ENCODE measurements at regions not wholly inside any gene's neighbourhood (a gene's known extent, or its start where the extent isn't known, plus 50 kb on each side); places are given as distances from the start of the nearest gene placed in this dataset.

- Mint-ChIP-seq H3K4me3 (no peak overlapping the region), H3K27me3 (ENCODE audit: insufficient read depth) (no peaks in the 10 kb centered on the region), H3K36me3 (ENCODE audit: low read depth) (no peaks in the 10 kb centered on the region), H3K4me1 (peaks cover 3% of the 10 kb centered on the region), H3K27ac (no peak overlapping the region), H3K9me3 (peaks cover 4% of the 10 kb centered on the region)
- WGBS, 2 experiments (ENCODE audit: insufficient coverage in 1 of 2, insufficient read length in 1 of 2): 90 to 95% methylated on average over 14 of the region's 14 CpGs
- Histone ChIP-seq H3K9ac (ENCODE audit: extremely low read depth, low read length, poor library complexity, severe bottlenecking) (no peak overlapping the region), H3K36me3 (ENCODE audit: control insufficient read depth, insufficient read depth, low read length) (no peaks in the 10 kb centered on the region), H3K27ac (ENCODE audit: low read depth, low read length) (no peak overlapping the region), H3K9me3 (ENCODE audit: control insufficient read depth, low read length) (no peaks in the 10 kb centered on the region), H3K4me1 (ENCODE audit: control insufficient read depth, insufficient read depth, low read length) (no peaks in the 10 kb centered on the region), H3K4me3 (ENCODE audit: low read length) (no peak overlapping the region), H3K27me3 (ENCODE audit: control insufficient read depth, insufficient read depth, low read length, poor library complexity, severe bottlenecking) (no peaks in the 10 kb centered on the region)
- TF ChIP-seq CTCF (conservative IDR thresholded peaks at IDR 0.05): no peak
- DNase-seq: no peak
Measured at GRCh38 chr1:81596341-81596740, 204.4 kb upstream of the ADGRL2 start.

DNA sequence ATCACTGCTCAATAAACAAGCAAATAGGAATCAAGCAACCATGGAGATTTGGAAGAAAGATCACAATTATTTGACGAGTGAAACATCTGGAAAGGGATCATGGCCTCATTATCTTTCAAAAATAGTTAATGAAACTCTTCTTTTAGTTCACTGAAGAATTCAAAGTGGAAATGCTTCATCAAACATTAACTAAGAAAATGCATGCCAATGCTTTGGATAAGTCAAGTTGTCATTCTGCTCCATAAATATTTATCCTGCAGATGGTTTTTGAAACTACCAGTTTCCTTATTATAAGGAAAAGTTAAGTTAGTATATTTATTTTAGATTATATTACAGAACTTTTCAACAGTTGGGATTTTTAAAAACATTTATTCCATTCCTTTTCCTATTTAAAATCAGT is 206.5 kb upstream of the ADGRL2 start:
- 82 to 100% methylated on average over 1 of the region's 1 CpG for WGBS, 2 experiments (ENCODE audit: insufficient coverage in 1 of 2, insufficient read length in 1 of 2)
- no peak for DNase-seq
- no peak overlapping the region for H3K4me3 Mint-ChIP-seq
- peaks cover 3% of the 10 kb centered on the region for H3K4me1 Mint-ChIP-seq
- no peak overlapping the region for H3K9ac ChIP-seq (ENCODE audit: extremely low read depth, low read length, poor library complexity, severe bottlenecking)
- no peak for TF ChIP-seq CTCF (conservative IDR thresholded peaks at IDR 0.05)
- H3K4me3 ChIP-seq (ENCODE audit: low read length): no peak overlapping the region
- no peaks in the 10 kb centered on the region for H3K9me3 ChIP-seq (ENCODE audit: control insufficient read depth, low read length)
- H3K27me3 ChIP-seq (ENCODE audit: control insufficient read depth, insufficient read depth, low read length, poor library complexity, severe bottlenecking): no peaks in the 10 kb centered on the region
- H3K36me3 Mint-ChIP-seq (ENCODE audit: low read depth): no peaks in the 10 kb centered on the region
- H3K9me3 Mint-ChIP-seq: peaks cover 4% of the 10 kb centered on the region
- H3K27ac ChIP-seq (ENCODE audit: low read depth, low read length): no peak overlapping the region
- no peaks in the 10 kb centered on the region for H3K4me1 ChIP-seq (ENCODE audit: control insufficient read depth, insufficient read depth, low read length)
- H3K36me3 ChIP-seq (ENCODE audit: control insufficient read depth, insufficient read depth, low read length): no peaks in the 10 kb centered on the region
- no peaks in the 10 kb centered on the region for H3K27me3 Mint-ChIP-seq (ENCODE audit: insufficient read depth)
- no peak overlapping the region for H3K27ac Mint-ChIP-seq

- Mint-ChIP-seq H3K4me3 (no peak overlapping the region), H3K36me3 (ENCODE audit: low read depth) (no peaks in the 10 kb centered on the region), H3K27me3 (ENCODE audit: insufficient read depth) (no peaks in the 10 kb centered on the region), H3K9me3 (peaks cover 4% of the 10 kb centered on the region), H3K27ac (no peak overlapping the region), H3K4me1 (no peaks in the 10 kb centered on the region)
- WGBS, 2 experiments (ENCODE audit: insufficient coverage in 1 of 2, insufficient read length in 1 of 2): 98% methylated on average over 2 of the region's 2 CpGs; no CpG with 5 or more reads in 1 of the 2 experiments
- Histone ChIP-seq H3K9me3 (ENCODE audit: control insufficient read depth, low read length) (no peaks in the 10 kb centered on the region), H3K4me1 (ENCODE audit: control insufficient read depth, insufficient read depth, low read length) (no peaks in the 10 kb centered on the region), H3K27me3 (ENCODE audit: control insufficient read depth, insufficient read depth, low read length, poor library complexity, severe bottlenecking) (no peaks in the 10 kb centered on the region), H3K36me3 (ENCODE audit: control insufficient read depth, insufficient read depth, low read length) (no peaks in the 10 kb centered on the region), H3K9ac (ENCODE audit: extremely low read depth, low read length, poor library complexity, severe bottlenecking) (no peak overlapping the region), H3K27ac (ENCODE audit: low read depth, low read length) (no peak overlapping the region), H3K4me3 (ENCODE audit: low read length) (no peak overlapping the region)
- no peak for DNase-seq
- no peak for TF ChIP-seq CTCF (conservative IDR thresholded peaks at IDR 0.05)
Measured at GRCh38 chr1:81592233-81592632, 208.5 kb upstream of the ADGRL2 start.

All from endodermal cell (in vitro differentiated cells).